DMS53 treated with DMSO at 0.1 percent for 48 hours (cell line): ENCODE measurements at regions not wholly inside any gene's neighbourhood (a gene's known extent, or its start where the extent isn't known, plus 50 kb on each side); places are given as distances from the start of the nearest gene placed in this dataset.
A peak's percentile ranks its signal among the peaks of the same experiment; 100 is the strongest.
"Not testable (repeated sequence)": the region's sequence is repeated elsewhere in the genome, so short reads cannot be mapped to it uniquely, and the experiment has no call there.

Experiments used
- DNase-seq: peaks from one replicate; lab custom pipeline; 2025; ENCODE audit not compliant: unreplicated experiment; lab: John Stamatoyannopoulos, UW

- no peak for DNase-seq
These were observed 302.0 kb downstream of the SIPA1L2 start for GRCh38 chr1:232327899-232328298.

- no peak for DNase-seq
These were observed 302.7 kb downstream of the SIPA1L2 start for GRCh38 chr1:232327269-232327668.

- peak; percentile 88 for DNase-seq
These were observed 307.7 kb downstream of the SIPA1L2 start for GRCh38 chr1:232322162-232322734.

- DNase-seq, result no peak
These were observed 310.3 kb downstream of the SIPA1L2 start for GRCh38 chr1:232319518-232320210.

- DNase-seq, result peak; percentile 5
These were observed 310.9 kb downstream of the SIPA1L2 start for GRCh38 chr1:232319072-232319471.

GRCh38 chr1:232318143-232318542 lies 311.8 kb downstream of the SIPA1L2 start:
- DNase-seq, result no peak

GRCh38 chr1:232317350-232317749 lies 312.6 kb downstream of the SIPA1L2 start:
- DNase-seq, result no peak

- no peak for DNase-seq
These were observed 313.1 kb downstream of the SIPA1L2 start for GRCh38 chr1:232316864-232317263.

- not testable (repeated sequence) for DNase-seq
These were observed 316.1 kb downstream of the SIPA1L2 start for GRCh38 chr1:232313876-232314275.

GRCh38 chr1:232310541-232310940 lies 319.4 kb downstream of the SIPA1L2 start:
- DNase-seq, result no peak

- DNase-seq, result no peak
These were observed 321.3 kb downstream of the SIPA1L2 start for GRCh38 chr1:232308616-232309015.

- no peak for DNase-seq
These were observed 322.5 kb downstream of the SIPA1L2 start for GRCh38 chr1:232307296-232308017.

GRCh38 chr1:232306269-232306961 lies 323.5 kb downstream of the SIPA1L2 start:
- DNase-seq, result peak; percentile 70

GRCh38 chr1:232305050-232305449 lies 324.9 kb downstream of the SIPA1L2 start:
- peak; percentile 96 for DNase-seq

GRCh38 chr1:232303222-232303620 lies 326.7 kb downstream of the SIPA1L2 start:
- DNase-seq, result no peak

- peak; percentile 26 for DNase-seq
These were observed 327.3 kb downstream of the SIPA1L2 start for GRCh38 chr1:232302376-232303221.

GRCh38 chr1:232301246-232301645 lies 328.7 kb downstream of the SIPA1L2 start:
- DNase-seq, result no peak

GRCh38 chr1:232300466-232300865 lies 329.5 kb downstream of the SIPA1L2 start:
- no peak for DNase-seq

- DNase-seq, result no peak
These were observed 333.5 kb downstream of the SIPA1L2 start for GRCh38 chr1:232296461-232296860.

- no peak for DNase-seq
These were observed 336.6 kb downstream of the SIPA1L2 start for GRCh38 chr1:232293361-232293760.

GRCh38 chr1:232292818-232293217 lies 337.1 kb downstream of the SIPA1L2 start:
- DNase-seq, result peak; percentile 98
